HG03439 (cell line): ENCODE measurements at regions not wholly inside any gene's neighbourhood (a gene's known extent, or its start where the extent isn't known, plus 50 kb on each side); places are given as distances from the start of the nearest gene placed in this dataset.
"Not testable (repeated sequence)": the region's sequence is repeated elsewhere in the genome, so short reads cannot be mapped to it uniquely, and the experiment has no call there.

Experiments used
- ATAC-seq: cut with Tn5 transposase; IDR thresholded peaks from one replicate; pipeline ENCODE4 v1.9.1; 2021; ENCODE audit warnings: mild to moderate bottlenecking, moderate library complexity; ENCODE audit not compliant: unreplicated experiment

GRCh38 chr1:121050097-121050496 is 134.0 kb downstream of the FAM72B start:
- ATAC-seq = not testable (repeated sequence)

GRCh38 chr1:121051161-121051790 is 132.9 kb downstream of the FAM72B start:
- not testable (repeated sequence) for ATAC-seq

- not testable (repeated sequence) for ATAC-seq
These were observed 132.0 kb downstream of the FAM72B start for GRCh38 chr1:121052081-121052660.

GRCh38 chr1:121054928-121055327 is 129.2 kb downstream of the FAM72B start:
- ATAC-seq = not testable (repeated sequence)

GRCh38 chr1:121066925-121067324 is 117.2 kb downstream of the FAM72B start:
- not testable (repeated sequence) for ATAC-seq

- not testable (repeated sequence) for ATAC-seq
These were observed 115.2 kb downstream of the FAM72B start for GRCh38 chr1:121068738-121069499.

- not testable (repeated sequence) for ATAC-seq
These were observed 110.3 kb downstream of the FAM72B start for GRCh38 chr1:121073852-121074251.

- ATAC-seq = not testable (repeated sequence)
These were observed 108.8 kb downstream of the FAM72B start for GRCh38 chr1:121075254-121075805.

GRCh38 chr1:121076674-121077073 is 107.5 kb downstream of the FAM72B start:
- ATAC-seq = peak; percentile 76

GRCh38 chr1:121079655-121080054 is 104.5 kb downstream of the FAM72B start:
- ATAC-seq = not testable (repeated sequence)

- ATAC-seq = not testable (repeated sequence)
These were observed 103.8 kb downstream of the FAM72B start for GRCh38 chr1:121080197-121080903.

- not testable (repeated sequence) for ATAC-seq
These were observed 103.3 kb downstream of the FAM72B start for GRCh38 chr1:121080904-121081264.

- not testable (repeated sequence) for ATAC-seq
These were observed 102.4 kb downstream of the FAM72B start for GRCh38 chr1:121081625-121082199.

GRCh38 chr1:121082995-121083394 is 101.1 kb downstream of the FAM72B start:
- not testable (repeated sequence) for ATAC-seq

GRCh38 chr1:121086249-121086648 is 97.9 kb downstream of the FAM72B start:
- ATAC-seq = not testable (repeated sequence)

GRCh38 chr1:121087221-121087620 is 96.9 kb downstream of the FAM72B start:
- not testable (repeated sequence) for ATAC-seq

- not testable (repeated sequence) for ATAC-seq
These were observed 95.6 kb downstream of the FAM72B start for GRCh38 chr1:121088568-121088967.

- ATAC-seq = not testable (repeated sequence)
These were observed 91.7 kb downstream of the FAM72B start for GRCh38 chr1:121092329-121092968.

- ATAC-seq = not testable (repeated sequence)
These were observed 89.1 kb downstream of the FAM72B start for GRCh38 chr1:121095014-121095413.
